ENCODE measurements at regions not wholly inside any gene's neighbourhood (a gene's known extent, or its start where the extent isn't known, plus 50 kb on each side); places are given as distances from the start of the nearest gene placed in this dataset.

DNA sequence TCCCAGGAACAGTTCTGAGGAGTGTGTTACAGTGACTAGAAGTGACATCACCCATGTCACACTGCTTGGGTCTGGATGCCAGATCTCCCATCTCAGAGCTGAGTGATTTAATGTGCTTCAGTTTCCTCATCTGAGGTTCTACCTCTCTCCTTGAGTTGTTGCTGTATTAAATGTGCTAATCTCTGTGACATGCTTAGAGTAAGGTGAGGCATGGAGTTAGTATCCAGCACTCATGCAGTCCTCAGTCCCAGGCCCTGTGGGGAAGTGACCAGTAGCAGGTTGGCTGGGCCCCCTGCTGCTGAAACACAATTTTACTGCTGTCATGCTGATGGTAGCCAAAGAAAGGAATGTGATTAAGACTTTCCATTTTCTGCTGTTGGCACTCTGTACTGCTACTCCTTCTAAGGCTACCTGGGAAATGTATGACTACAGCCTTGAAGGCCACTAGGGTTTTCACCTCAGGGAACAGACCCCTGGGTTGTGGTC is 639.6 kb downstream of the MID1IP1 start:
- no peak for DNase-seq (ENCODE audit: low spot score)
- TF ChIP-seq, protein P1, sequence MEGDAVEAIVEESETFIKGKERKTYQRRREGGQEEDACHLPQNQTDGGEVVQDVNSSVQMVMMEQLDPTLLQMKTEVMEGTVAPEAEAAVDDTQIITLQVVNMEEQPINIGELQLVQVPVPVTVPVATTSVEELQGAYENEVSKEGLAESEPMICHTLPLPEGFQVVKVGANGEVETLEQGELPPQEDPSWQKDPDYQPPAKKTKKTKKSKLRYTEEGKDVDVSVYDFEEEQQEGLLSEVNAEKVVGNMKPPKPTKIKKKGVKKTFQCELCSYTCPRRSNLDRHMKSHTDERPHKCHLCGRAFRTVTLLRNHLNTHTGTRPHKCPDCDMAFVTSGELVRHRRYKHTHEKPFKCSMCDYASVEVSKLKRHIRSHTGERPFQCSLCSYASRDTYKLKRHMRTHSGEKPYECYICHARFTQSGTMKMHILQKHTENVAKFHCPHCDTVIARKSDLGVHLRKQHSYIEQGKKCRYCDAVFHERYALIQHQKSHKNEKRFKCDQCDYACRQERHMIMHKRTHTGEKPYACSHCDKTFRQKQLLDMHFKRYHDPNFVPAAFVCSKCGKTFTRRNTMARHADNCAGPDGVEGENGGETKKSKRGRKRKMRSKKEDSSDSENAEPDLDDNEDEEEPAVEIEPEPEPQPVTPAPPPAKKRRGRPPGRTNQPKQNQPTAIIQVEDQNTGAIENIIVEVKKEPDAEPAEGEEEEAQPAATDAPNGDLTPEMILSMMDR (IDR thresholded peaks at IDR 0.05; ENCODE audit: extremely low read depth, missing control alignments): no peak

DNA sequence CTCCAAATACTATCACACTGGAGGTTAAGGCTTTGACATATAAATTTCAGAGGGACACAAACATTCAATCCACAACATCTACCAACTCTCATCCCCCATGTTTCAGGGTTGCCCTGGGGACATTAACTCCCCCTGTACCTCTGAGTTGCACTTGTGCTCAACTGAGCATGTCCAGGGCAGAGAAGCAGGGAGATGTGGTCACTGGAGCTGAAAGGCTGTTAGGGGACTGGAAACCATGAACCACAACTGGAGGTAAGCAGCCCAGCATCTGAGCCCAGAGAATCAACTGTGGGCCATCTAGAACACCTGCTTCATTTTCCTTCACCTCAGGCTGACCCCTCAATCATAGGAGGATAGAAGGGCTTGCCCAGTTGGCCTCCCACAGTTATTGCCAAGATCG is 641.1 kb downstream of the MID1IP1 start:
- TF ChIP-seq, protein P1 (IDR thresholded peaks at IDR 0.05; ENCODE audit: extremely low read depth, missing control alignments): no peak
- peak; percentile 5 for DNase-seq (ENCODE audit: low spot score)

DNA sequence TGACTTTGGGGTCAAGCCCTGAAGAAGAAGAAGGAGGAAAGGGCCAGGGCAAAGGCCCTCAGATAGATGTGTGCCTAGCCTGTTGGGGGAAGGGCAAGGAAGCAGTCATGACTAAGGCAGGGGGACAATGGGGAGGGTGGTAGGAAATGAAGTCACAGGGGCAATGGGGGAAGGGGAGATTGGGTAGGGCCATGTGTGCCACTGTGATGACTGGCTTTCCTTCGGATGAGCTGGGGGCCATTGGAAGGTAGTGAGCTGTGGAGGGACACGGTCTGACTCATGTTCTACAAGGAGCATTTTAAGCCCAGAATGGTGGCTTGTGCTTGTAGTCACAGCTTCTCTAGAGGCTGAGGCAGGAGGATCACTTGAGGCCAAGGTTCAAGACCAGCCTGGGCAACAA is 642.0 kb downstream of the MID1IP1 start:
- TF ChIP-seq, protein P1 (IDR thresholded peaks at IDR 0.05; ENCODE audit: extremely low read depth, missing control alignments): no peak

GRCh38 chrX:39445336-39445735 is 644.1 kb downstream of the MID1IP1 start:
- DNase-seq (ENCODE audit: low spot score): no peak
- TF ChIP-seq, protein P1 (IDR thresholded peaks at IDR 0.05; ENCODE audit: extremely low read depth, missing control alignments): peak; percentile 22

More for the DNA sequence above, 642.0 kb downstream of the MID1IP1 start:
- no peak for DNase-seq (ENCODE audit: low spot score)

- no peak for DNase-seq (ENCODE audit: low spot score)
- TF ChIP-seq, protein P1 (IDR thresholded peaks at IDR 0.05; ENCODE audit: extremely low read depth, missing control alignments): no peak
Measured at GRCh38 chrX:39449352-39449751, 648.1 kb downstream of the MID1IP1 start.

DNA sequence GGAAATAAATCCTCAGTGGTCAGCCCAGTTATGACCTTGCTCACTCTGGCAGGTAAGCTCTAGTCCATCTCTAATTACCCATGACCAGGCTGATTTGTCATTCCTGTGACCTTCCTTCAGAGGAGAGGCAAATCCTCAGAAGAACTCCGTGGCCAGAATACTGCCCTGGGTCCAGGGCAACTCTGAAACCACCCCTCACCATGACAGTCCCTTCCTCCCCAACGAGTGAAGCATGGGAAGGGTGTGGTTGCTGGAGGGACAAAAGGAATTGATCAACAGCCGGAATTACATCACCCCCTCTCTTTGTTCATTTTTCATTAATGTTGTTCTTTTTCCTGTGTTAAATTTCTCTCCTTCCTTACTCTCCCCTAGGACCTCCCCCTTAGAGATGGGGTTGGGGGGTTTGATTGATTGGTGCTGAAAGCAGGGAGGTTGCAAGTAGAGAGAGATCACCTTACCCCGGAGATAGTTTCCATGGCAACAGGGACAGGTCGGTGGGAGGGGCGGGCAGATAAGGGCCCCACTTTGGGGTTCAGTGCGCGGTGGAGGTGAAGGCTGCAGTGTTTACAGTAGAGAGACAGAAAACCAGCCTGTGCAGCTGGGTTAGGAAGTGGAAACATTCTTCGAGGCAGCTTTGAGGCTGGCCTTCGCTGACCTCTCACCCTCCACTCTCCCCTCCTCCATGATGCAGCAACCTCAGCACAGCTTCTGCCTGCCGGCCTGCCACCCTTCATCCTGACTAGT is 647.4 kb downstream of the BCOR start:
- DNase-seq (ENCODE audit: low spot score): no peak
- TF ChIP-seq, protein P1 (IDR thresholded peaks at IDR 0.05; ENCODE audit: extremely low read depth, missing control alignments): no peak

GRCh38 chrX:39451046-39451445 is 646.7 kb downstream of the BCOR start:
- no peak for DNase-seq (ENCODE audit: low spot score)
- TF ChIP-seq, protein P1 (IDR thresholded peaks at IDR 0.05; ENCODE audit: extremely low read depth, missing control alignments): no peak
